ENCODE measurements at regions not wholly inside any gene's neighbourhood (a gene's known extent, or its start where the extent isn't known, plus 50 kb on each side); places are given as distances from the start of the nearest gene placed in this dataset.

DNA sequence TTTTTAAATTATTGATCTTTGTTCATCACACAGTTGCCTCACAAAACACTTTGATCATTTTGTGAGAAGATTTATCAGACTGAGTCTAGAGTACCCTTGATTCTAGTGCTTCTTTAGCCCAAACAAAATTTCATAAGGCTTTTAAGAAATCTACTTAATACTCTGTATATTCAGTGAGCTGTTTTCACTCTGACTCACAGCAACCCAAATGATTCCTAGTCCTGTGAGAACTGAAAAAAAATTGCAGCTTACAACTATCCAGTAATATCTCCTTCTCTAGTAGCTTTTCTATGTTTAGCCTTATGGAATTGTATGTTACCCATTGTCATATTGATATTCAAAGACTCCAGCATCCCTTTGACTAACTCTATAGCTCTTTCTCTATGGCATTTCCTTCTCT is 915.6 kb downstream of the AMY1C start:
- TF ChIP-seq, protein P1, sequence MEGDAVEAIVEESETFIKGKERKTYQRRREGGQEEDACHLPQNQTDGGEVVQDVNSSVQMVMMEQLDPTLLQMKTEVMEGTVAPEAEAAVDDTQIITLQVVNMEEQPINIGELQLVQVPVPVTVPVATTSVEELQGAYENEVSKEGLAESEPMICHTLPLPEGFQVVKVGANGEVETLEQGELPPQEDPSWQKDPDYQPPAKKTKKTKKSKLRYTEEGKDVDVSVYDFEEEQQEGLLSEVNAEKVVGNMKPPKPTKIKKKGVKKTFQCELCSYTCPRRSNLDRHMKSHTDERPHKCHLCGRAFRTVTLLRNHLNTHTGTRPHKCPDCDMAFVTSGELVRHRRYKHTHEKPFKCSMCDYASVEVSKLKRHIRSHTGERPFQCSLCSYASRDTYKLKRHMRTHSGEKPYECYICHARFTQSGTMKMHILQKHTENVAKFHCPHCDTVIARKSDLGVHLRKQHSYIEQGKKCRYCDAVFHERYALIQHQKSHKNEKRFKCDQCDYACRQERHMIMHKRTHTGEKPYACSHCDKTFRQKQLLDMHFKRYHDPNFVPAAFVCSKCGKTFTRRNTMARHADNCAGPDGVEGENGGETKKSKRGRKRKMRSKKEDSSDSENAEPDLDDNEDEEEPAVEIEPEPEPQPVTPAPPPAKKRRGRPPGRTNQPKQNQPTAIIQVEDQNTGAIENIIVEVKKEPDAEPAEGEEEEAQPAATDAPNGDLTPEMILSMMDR (IDR thresholded peaks at IDR 0.05; ENCODE audit: low read depth, low read length) = no peak
- Histone ChIP-seq H3K27me3 (ENCODE audit: insufficient read depth, low read depth, severe bottlenecking) (no peaks in the 10 kb centered on the region), H3K9me3 (ENCODE audit: severe bottlenecking) (no peaks in the 10 kb centered on the region), H3K36me3 (no peaks in the 10 kb centered on the region), H3K4me3 (ENCODE audit: low read depth, low read length) (no peak overlapping the region), H3K27ac (no peak overlapping the region)
- DNase-seq = no peak

- Histone ChIP-seq H3K27me3 (ENCODE audit: insufficient read depth, low read depth, severe bottlenecking) (no peaks in the 10 kb centered on the region), H3K4me3 (ENCODE audit: low read depth, low read length) (no peak overlapping the region), H3K9me3 (ENCODE audit: severe bottlenecking) (no peaks in the 10 kb centered on the region), H3K27ac (no peak overlapping the region), H3K36me3 (no peaks in the 10 kb centered on the region)
- no peak for DNase-seq
- TF ChIP-seq, protein P1 (IDR thresholded peaks at IDR 0.05; ENCODE audit: low read depth, low read length) = no peak
Measured at GRCh38 chr1:104671684-104672353, 922.1 kb downstream of the AMY1C start.

DNA sequence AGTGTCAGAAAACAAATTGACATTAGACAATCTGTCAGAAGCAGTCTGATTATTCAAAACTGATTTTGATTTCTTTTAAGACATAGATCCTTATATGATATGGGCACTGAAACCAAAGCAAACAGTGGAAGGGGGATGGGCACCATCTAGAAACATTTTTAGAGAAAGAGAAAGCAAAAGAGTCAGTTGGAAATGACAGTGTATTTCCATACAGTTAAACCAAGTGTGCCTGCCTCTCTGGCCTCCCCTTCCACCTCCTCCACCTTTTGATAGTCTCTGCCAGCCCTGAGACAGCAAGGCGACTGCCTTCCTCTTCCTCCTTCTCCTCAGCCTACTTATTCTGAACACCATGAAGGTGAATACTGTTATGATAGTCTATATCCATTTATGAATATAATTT is 949.7 kb downstream of the AMY1C start:
- Histone ChIP-seq H3K4me3 (ENCODE audit: low read depth, low read length) (no peak overlapping the region), H3K27me3 (ENCODE audit: insufficient read depth, low read depth, severe bottlenecking) (no peaks in the 10 kb centered on the region), H3K36me3 (no peaks in the 10 kb centered on the region), H3K9me3 (ENCODE audit: severe bottlenecking) (no peaks in the 10 kb centered on the region), H3K27ac (no peak overlapping the region)
- DNase-seq = no peak
- TF ChIP-seq, protein P1 (IDR thresholded peaks at IDR 0.05; ENCODE audit: low read depth, low read length) = no peak

GRCh38 chr1:104702731-104703130 is 953.0 kb downstream of the AMY1C start:
- no peak overlapping the region for H3K4me3 ChIP-seq (ENCODE audit: low read depth, low read length)
- H3K27me3 ChIP-seq (ENCODE audit: insufficient read depth, low read depth, severe bottlenecking) = no peaks in the 10 kb centered on the region
- no peak overlapping the region for H3K27ac ChIP-seq
- TF ChIP-seq, protein P1 (IDR thresholded peaks at IDR 0.05; ENCODE audit: low read depth, low read length) = no peak
- DNase-seq = no peak
- no peaks in the 10 kb centered on the region for H3K36me3 ChIP-seq
- H3K9me3 ChIP-seq (ENCODE audit: severe bottlenecking) = no peaks in the 10 kb centered on the region

- Histone ChIP-seq H3K36me3 (no peaks in the 10 kb centered on the region), H3K27ac (no peak overlapping the region), H3K9me3 (ENCODE audit: severe bottlenecking) (no peaks in the 10 kb centered on the region), H3K4me3 (ENCODE audit: low read depth, low read length) (no peak overlapping the region), H3K27me3 (ENCODE audit: insufficient read depth, low read depth, severe bottlenecking) (no peaks in the 10 kb centered on the region)
- DNase-seq = no peak
- TF ChIP-seq, protein P1 (IDR thresholded peaks at IDR 0.05; ENCODE audit: low read depth, low read length) = no peak
Measured at GRCh38 chr1:104706631-104707147, 957.0 kb downstream of the AMY1C start.

DNA sequence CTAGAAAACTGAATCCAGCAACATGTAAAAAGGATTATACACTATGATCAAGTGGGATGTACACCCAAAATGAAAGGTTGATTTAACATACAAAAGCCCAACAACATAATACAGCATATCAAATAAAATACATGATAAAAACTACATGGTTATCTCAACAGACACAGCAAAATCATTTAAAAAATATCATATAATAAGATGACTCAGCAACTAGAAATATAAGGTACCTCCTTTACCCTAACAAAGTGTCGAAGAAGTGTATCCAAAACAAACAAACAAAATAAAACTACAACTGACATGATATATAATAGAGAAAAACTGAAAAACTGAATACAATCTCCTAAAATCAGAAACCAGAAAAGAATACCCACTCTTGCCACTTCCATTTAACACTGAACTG is 969.1 kb downstream of the AMY1C start:
- Histone ChIP-seq H3K36me3 (no peaks in the 10 kb centered on the region), H3K4me3 (ENCODE audit: low read depth, low read length) (no peak overlapping the region), H3K27ac (no peak overlapping the region), H3K9me3 (ENCODE audit: severe bottlenecking) (no peaks in the 10 kb centered on the region), H3K27me3 (ENCODE audit: insufficient read depth, low read depth, severe bottlenecking) (no peaks in the 10 kb centered on the region)
- DNase-seq = no peak
- TF ChIP-seq, protein P1 (IDR thresholded peaks at IDR 0.05; ENCODE audit: low read depth, low read length) = no peak

Data from WERI-Rb-1 (cell line).